ENCODE measurements at regions not wholly inside any gene's neighbourhood (a gene's known extent, or its start where the extent isn't known, plus 50 kb on each side); places are given as distances from the start of the nearest gene placed in this dataset.
"Not testable (repeated sequence)": the region's sequence is repeated elsewhere in the genome, so short reads cannot be mapped to it uniquely, and the experiment has no call there.

DNA sequence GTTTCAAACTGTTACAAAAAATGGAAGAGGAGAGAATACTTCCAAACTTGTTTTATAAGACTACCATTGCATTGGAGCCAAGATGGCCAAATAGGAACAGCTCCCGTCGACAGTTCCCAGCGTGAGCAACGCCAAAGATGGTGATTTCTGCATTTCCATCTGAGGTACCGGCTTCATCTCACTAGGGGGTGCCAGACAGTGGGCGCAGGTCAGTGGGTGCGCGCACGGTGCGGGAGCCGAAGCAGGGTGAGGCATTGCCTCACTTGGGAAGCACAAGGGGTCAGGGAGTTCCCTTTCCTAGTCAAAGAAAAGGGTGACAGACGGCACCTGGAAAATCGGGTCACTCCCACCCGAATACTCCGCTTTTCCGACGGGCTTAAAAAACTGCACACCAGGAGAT is 149.7 kb upstream of the POF1B start:
- TF ChIP-seq, protein P1, sequence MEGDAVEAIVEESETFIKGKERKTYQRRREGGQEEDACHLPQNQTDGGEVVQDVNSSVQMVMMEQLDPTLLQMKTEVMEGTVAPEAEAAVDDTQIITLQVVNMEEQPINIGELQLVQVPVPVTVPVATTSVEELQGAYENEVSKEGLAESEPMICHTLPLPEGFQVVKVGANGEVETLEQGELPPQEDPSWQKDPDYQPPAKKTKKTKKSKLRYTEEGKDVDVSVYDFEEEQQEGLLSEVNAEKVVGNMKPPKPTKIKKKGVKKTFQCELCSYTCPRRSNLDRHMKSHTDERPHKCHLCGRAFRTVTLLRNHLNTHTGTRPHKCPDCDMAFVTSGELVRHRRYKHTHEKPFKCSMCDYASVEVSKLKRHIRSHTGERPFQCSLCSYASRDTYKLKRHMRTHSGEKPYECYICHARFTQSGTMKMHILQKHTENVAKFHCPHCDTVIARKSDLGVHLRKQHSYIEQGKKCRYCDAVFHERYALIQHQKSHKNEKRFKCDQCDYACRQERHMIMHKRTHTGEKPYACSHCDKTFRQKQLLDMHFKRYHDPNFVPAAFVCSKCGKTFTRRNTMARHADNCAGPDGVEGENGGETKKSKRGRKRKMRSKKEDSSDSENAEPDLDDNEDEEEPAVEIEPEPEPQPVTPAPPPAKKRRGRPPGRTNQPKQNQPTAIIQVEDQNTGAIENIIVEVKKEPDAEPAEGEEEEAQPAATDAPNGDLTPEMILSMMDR (IDR thresholded peaks at IDR 0.05): peak; percentile 30
- not testable (repeated sequence) for TF ChIP-seq EZH2, EZH2phosphoT487 (IDR thresholded peaks at IDR 0.05)

All from neural progenitor cell (in vitro differentiated cells).